T follicular helper cell (primary cell): ENCODE measurements at regions not wholly inside any gene's neighbourhood (a gene's known extent, or its start where the extent isn't known, plus 50 kb on each side); places are given as distances from the start of the nearest gene placed in this dataset.
"Not testable (repeated sequence)": the region's sequence is repeated elsewhere in the genome, so short reads cannot be mapped to it uniquely, and the experiment has no call there.

Source experiments
- DNase-seq: peaks from one replicate; pipeline ENCODE4 v3.0.0-alpha.2; 2020; ENCODE audit warnings: low read depth

DNA sequence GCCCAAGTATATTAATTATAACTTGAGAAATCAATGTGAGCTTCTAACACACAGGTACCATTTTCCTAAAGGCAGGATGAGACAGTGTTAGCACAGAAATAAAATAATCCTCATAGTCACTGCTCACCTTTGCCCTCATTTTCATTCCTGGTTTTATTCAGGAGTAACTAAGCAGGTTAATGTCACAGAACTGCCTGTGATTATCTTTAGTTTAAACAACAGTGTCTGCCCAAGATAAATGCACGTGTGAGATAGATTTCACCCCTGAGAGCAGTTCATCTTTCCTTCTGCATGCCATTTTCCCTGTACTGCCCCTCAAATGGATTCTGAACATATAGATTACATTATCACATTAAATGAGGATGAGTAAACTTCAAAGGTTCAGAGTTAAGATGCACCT lies 250.7 kb downstream of the RMST start:
- DNase-seq = no peak

DNA sequence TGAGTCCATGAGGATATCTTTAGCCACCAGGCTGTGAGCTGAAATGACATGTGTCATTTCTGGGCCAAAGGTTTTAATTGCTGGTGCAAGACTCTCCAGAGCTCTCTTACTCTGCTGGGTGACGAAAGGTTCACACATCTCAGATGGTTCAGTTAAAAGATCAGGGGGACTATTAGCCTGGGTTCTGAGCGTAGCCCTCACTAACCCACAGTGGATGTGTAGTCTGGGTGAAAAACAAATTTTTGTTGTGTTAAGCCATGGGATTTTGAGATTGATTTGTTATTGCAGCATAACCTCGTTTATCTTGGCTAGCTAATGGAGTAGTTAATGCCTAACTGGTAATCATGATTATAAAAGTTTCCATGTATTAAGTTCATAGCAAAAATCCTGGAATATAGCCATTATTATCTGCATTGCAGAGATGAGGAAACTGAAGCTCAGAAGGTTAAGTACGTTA lies 251.5 kb downstream of the RMST start:
- DNase-seq = no peak

DNA sequence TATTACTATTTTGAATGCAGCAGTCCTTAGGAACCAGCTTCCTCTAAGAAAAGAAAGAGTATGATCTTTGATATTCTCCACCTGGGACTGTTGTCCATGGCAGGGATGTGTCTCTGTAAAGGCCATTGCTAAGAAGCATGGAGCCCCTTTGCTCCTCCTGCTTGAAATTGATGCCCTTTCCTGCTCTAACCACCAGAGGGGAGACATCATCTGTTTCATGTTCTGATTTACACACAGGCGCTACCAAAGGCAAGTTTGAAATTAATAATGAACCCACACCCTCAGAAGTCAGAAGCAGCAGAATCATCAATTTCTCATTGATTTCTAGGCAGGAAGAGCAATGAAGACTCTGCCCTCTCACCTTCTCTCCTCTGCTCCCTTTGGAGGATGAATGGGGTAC lies 253.8 kb downstream of the RMST start:
- no peak for DNase-seq

- not testable (repeated sequence) for DNase-seq
These were observed 261.2 kb downstream of the RMST start for GRCh38 chr12:97723801-97724200.

- DNase-seq = no peak
These were observed 282.9 kb downstream of the RMST start for GRCh38 chr12:97745406-97746101.

- no peak for DNase-seq
These were observed 285.7 kb downstream of the RMST start for GRCh38 chr12:97748298-97748697.

DNA sequence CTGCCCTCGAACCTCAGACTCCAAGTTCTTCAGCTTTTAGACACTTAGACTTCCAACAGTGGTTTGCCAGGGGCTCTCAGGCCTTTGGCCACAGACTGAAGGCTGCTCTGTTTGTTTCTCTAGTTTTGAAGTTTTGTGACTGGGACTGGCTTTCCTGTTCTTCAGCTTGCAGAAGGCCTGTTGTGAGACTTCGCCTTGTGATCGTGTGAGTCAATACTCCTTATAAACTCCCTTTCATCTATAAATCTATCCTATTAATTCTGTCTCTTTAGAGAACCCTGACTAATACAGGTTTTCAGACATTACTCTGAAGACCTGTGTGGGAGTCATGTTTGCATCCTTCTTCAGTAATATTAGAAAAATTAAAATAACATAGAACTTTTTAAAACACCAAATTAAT lies 289.1 kb downstream of the RMST start:
- DNase-seq = no peak

- DNase-seq = no peak
These were observed 289.5 kb downstream of the RMST start for GRCh38 chr12:97752129-97752528.

GRCh38 chr12:97753332-97753731 lies 290.7 kb downstream of the RMST start:
- no peak for DNase-seq

- DNase-seq = no peak
These were observed 291.7 kb downstream of the RMST start for GRCh38 chr12:97754306-97754705.

- DNase-seq = no peak
These were observed 293.6 kb downstream of the RMST start for GRCh38 chr12:97756066-97756666.

- no peak for DNase-seq
These were observed 294.1 kb downstream of the RMST start for GRCh38 chr12:97756741-97757140.

DNA sequence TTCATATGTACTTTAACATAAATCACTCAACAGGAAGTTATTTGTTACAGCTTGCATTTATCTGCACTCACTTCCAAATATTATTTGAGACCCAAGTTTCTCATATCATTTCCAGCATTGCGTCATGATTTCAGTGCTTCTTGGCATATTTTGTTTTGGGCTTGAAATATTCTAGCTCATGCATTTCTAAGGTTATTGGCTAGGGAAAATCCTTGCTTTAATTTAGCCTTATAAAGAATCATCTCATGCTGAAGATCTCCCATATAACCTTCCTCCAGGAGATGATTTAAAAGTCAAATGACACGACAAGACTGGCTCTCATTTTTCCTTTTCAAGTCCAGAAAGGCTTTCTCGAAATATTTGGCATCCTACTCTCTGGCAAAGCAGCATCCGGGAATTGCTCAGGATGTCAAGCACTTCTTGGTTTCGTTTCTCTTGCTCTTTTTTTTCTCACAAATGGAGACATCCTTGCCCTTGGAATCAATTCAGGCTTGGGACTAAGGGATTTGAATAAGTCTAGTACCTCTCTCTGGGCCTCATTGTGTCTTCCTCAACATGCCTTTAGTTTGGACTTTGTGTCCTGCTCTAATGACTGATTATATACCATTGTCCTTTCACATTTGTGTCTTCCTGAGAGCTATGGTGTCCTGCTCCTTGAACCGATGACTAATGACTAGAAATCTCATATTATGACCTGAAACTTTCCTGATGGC lies 295.0 kb downstream of the RMST start:
- no peak for DNase-seq

DNA sequence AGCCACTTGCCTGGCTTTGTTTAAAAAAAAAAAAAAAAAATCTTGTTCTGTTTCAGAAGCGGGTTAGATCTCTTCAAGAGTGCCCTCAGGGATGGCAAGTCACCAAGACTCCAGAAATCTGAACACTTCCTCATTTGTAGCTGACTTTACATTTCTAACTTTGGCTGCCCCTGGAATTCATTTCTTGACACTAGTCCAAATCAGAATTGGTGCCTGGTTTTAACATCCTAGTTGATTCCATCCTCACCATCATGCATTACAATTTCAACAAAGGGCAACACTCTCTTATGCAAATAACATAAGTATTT lies 295.5 kb downstream of the RMST start:
- DNase-seq = no peak

DNA sequence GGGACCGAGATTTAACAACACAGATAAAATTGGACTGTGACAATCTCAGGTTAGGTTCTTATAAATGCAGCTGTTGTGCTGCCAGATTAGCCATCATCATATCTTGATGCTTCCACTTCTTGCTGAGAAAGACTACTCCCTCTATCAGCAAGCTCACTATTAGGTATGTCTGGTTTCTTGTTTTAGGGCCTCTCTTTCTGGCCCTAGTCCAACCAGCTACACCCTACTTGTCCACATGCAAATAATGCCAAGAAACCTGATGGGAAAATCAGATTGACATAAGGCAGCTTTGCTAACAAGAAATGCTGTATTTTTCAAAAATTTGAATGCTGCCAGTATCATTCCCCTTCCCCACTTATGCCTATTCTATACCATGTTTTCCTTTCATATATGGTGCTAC lies 296.0 kb downstream of the RMST start:
- DNase-seq = no peak

- DNase-seq = no peak
These were observed 298.0 kb downstream of the RMST start for GRCh38 chr12:97760601-97761000.

DNA sequence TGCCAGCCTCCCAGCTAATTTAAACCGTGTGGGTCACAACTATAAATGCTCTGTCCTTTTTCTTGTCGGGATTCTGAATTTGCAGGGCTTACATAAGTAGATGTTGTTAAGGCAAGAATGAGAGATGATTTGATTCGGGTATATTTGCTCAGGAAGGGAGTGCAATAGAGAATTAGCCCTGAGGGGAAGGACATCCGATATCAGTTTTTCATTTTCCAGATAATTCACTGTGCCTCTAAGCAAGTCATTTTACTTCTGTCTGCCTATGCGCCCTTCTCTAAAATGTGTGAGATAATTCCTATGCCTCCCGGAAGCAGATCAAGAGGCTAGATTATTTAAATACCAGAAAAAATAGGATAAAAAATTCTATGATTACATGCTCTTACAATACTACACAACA lies 300.5 kb downstream of the RMST start:
- no peak for DNase-seq

- no peak for DNase-seq
These were observed 302.1 kb downstream of the RMST start for GRCh38 chr12:97764700-97765099.

GRCh38 chr12:97767347-97767746 lies 304.7 kb downstream of the RMST start:
- DNase-seq = no peak

GRCh38 chr12:97778111-97778510 lies 315.5 kb downstream of the RMST start:
- no peak for DNase-seq

GRCh38 chr12:97781342-97781741 lies 318.7 kb downstream of the RMST start:
- DNase-seq = no peak

DNA sequence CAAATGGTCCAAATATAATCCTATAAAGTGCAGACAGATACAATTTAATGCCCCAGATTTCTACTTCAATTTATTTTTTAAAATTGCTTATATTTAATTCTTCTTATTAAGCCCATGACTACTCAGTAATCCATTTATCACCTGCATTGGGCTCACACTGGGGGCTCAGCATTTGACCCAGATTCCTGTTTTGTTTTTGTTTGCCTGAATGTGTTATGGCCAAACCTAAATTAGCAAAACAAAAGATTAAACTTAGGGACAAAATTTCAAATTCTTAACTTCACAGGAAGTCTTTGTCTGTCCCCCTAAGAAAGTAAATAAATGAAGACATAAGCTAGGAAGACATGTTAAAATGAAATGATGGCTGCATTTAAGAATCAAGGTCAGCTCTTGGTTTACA lies 322.3 kb downstream of the RMST start:
- DNase-seq = no peak

GRCh38 chr12:97790281-97790680 lies 327.7 kb downstream of the RMST start:
- DNase-seq = no peak

GRCh38 chr12:97797473-97797872 lies 334.9 kb downstream of the RMST start:
- no peak for DNase-seq
